ENCODE measurements at regions not wholly inside any gene's neighbourhood (a gene's known extent, or its start where the extent isn't known, plus 50 kb on each side); places are given as distances from the start of the nearest gene placed in this dataset.

DNA sequence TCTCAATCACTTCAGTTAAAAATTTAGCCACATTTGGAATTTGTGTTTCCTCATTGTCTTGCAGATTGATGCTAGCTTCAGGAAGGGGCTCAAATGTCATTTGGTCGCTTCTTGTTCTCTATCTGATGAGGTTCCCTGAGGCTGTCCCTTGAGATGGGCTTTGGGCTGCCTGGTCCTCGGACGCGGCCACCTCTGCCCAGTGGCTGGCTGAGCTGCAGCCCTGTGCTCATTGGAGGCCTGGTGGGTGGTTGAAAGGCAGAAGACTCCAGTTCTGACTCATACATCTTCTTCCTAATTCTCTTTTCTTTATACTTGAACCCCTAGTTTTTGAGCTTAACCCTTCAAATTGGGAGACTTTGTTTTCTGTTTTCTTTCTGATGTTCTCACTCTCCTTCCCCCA lies 78.8 kb upstream of the NTRK2 start:
- no peak for DNase-seq

DNA sequence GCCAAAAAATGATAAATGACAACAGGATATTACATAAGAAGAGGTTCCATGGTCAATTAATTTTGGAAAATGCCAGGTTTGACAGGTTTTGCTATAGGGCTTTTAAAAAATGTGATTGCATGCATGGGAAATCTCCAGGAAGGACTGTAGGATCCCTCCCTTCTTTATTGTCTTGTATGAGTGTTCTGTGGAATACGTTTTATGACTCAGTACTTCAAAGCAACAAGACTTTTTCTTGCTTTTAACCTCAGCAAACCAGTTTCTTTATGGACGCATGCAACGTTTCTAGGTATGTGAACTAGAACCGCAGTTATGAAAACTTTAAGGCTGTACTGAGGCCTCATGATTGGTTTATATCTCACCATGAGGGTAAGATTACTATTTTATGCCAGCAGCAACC lies 76.6 kb upstream of the NTRK2 start:
- DNase-seq = no peak

DNA sequence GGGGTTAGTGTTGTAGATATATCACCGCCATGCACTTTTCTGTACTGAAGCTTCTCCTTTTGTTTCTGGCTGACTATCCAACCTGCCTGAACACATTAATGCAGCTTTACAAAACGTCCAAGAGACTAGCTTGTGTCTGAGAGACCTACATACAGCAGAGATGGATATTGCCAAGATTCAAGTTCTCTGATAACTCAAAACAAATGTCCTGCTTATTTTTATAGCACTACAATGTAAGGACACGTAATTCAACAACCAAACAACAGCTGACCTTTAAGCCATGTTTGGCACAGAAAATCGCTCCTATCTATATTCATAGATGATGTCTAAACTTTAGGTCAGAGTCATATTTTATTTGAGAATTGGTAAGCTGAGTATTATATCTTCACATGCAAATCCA lies 76.2 kb upstream of the NTRK2 start:
- DNase-seq = no peak

DNA sequence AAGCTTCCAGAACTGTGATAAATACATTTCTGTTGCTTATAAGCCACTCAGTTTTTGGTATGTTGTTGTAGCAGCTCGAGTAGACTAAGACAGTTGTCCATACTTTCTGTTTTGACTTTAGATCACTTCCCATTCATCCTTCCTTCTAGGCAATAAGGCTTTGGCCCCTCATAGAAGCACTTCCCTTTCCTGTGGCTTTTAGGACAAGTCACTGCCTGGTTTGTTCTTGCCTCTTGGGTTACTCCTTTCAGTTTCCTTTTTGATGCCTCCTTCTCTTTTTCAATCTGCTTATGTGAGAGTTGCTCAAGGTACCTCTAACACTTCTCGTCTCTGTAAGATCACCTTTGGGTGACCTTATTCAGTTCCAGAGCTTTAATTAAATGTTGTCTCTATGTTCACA lies 72.4 kb upstream of the NTRK2 start:
- peak; percentile 77 to 81 for DNase-seq

DNA sequence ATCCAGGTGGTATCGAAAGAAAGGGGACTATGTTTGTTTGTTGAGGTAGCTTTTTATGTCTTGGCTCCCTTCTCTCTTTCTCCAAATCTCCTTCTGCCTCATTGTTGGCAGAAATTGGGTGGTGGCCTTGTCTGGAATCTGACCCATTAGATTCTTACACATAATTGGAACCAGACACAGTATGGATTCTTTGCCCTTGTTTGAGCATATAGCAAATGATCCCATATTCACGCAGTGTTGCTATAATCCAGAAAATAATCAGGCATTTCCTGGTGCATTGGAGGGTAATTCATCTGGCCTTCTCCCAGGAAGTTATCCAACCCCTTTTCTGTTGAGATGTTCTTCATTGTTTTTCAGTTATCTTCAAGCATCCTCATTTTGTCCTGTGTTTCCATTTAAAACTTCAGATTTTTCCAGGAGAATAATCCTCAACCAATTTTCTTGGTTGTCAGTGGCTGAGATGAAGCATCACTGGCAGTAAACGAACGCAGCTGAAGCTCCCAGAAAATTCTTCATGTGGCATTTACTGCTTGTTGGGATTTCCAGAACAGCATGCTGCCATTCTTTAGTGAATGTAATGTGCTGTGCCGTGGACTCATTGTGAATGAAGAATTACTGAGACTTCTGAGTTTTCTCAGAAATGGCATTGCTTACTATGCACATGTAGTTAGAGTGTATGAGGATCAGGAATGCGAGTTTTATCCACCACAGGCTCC lies 70.5 kb upstream of the NTRK2 start:
- no peak for DNase-seq

DNA sequence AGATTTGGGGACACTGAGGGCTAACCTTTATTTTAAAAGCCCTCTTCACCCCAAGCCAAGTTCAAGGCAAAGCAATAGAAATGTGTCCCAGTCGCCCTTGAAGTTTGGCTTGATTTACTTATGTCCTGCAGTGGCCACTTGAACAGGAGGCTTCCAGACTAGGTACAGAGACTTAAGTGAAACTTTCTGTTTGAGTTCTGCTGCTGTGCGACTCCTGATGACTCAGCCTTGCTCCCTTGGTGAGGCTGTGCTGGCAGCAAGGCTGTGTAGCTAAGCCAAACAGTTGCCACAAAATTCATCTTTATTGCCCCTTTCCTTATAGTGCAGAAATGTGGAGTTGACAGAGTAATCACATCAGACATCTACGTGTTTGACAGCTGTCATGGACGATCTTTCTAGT lies 68.8 kb upstream of the NTRK2 start:
- no peak for DNase-seq

DNA sequence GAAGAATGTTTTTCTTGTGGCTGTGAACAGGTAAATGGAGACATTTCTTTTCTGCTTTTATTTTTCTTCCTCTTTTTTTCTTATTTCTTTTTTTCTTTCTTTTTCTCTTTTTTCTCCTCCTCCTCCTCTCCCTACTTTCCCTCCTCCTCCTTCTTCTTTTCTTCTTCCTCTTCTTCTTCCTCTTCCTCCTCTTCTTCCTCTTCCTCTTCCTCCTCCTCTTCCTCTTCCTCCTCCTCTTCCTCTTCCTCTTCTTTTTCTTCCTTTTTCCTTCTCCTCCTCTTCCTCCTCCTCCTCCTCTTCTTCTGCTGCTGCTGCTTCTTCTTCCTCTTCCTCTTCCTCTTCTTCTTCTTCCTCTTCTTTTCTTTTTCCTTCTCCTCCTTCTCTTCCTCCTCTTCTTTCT lies 65.3 kb upstream of the NTRK2 start:
- DNase-seq = no peak

DNA sequence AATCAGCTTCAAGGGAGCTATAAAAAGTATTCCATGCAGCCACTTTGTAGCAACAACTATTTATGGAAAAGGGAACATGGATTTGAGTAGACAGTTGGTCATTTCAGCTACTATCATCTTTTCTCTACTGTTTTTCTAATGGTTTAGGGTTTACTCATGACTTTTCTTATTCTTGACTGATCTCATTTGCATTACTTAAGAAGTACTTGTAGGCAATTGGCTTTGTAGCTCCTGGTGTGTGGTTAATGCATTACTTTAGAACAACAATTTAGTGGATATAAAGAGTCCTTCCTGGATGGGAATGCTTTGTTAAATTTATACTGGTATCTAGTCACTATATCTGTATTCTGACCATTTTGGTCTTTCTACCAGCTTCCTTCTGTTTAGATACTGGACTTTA lies 59.8 kb upstream of the NTRK2 start:
- DNase-seq = no peak

DNA sequence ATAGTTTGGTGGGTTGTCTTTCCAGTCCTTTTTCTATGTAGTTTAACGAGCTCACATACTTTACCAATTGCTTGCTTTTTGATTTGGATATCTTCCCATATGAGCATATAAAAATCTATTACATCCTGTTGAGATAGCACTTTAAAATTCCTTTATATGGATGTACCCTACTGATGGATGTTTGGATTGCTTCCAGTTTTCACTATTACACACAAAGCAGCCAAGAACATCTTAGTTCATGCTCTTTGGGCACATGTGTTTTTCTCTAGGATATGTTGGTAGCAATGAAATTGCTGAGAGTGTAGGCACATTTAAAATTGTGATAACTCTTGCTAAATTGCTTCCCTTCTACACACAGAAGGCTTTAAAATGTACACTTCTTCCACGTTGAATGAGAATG lies 56.1 kb upstream of the NTRK2 start:
- DNase-seq = no peak

DNA sequence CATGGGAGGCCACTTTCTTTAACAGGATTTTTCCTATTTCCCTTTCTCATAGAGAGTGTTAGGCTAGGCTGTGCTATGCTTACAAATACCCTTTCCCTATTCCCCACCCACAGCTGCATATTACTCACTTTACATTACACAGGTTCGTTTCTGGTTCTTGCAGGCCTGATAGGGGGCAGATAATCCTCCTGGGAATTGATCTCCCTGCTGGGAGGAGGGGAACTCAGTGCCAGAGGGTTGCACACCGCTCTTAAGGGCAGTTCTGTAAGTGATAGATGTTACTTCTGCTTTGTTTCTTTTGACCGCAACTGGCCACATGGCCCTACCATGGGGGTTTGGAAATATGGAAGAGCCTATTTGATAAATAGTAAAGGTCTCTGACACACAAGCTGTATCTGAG lies 54.0 kb upstream of the NTRK2 start:
- DNase-seq = no peak

DNA sequence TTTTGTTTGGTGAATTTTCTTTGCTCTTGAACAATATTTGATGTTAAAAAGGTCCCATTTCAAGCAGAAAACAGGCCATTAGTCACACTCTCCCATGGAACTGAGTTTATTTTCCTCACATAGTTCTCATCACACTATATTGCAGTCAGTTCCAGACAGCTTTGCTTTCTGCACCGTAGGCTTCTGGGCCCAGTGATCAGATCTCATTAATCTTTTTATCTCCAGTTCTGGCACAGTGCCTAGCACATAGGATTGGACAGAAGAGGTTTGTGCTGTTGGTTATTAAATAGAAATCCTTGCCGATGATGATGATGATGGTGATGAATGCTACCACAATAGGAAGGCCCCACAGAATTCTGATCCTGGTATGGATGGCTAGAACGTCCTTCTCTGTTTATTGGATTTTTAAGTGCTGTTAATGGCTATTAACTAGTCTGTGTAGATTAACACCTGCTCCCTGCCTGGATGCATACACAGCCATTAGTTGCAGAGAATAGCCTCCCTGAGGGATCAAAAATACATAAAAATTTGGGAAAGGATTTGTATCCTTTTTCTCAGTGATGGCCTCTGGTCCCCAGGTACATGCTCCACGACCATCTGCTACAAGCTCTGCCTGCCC lies 52.0 kb upstream of the NTRK2 start:
- no peak for DNase-seq

Measured in Kasumi-1 (cell line).